GM21515 (cell line): ENCODE measurements at regions not wholly inside any gene's neighbourhood (a gene's known extent, or its start where the extent isn't known, plus 50 kb on each side); places are given as distances from the start of the nearest gene placed in this dataset.
"Not testable (repeated sequence)": the region's sequence is repeated elsewhere in the genome, so short reads cannot be mapped to it uniquely, and the experiment has no call there.

Source experiments
- ATAC-seq: cut with Tn5 transposase; IDR thresholded peaks from one replicate; pipeline ENCODE4 v1.9.1; 2021; ENCODE audit not compliant: unreplicated experiment

GRCh38 chr11:100528872-100529416, 158.1 kb upstream of the ARHGAP42 start:
- ATAC-seq, result no peak

- not testable (repeated sequence) for ATAC-seq
These were observed 155.8 kb upstream of the ARHGAP42 start for GRCh38 chr11:100531290-100531689.

- ATAC-seq, result no peak
These were observed 150.1 kb upstream of the ARHGAP42 start for GRCh38 chr11:100536979-100537378.

- no peak for ATAC-seq
These were observed 143.7 kb upstream of the ARHGAP42 start for GRCh38 chr11:100543386-100543785.

- ATAC-seq, result no peak
These were observed 141.5 kb upstream of the ARHGAP42 start for GRCh38 chr11:100545556-100545955.

- ATAC-seq, result no peak
These were observed 141.1 kb upstream of the ARHGAP42 start for GRCh38 chr11:100545970-100546369.

- no peak for ATAC-seq
These were observed 140.4 kb upstream of the ARHGAP42 start for GRCh38 chr11:100546714-100547113.

GRCh38 chr11:100550298-100550697, 136.8 kb upstream of the ARHGAP42 start:
- no peak for ATAC-seq

GRCh38 chr11:100550912-100551632, 136.0 kb upstream of the ARHGAP42 start:
- ATAC-seq, result no peak

- ATAC-seq, result no peak
These were observed 131.2 kb upstream of the ARHGAP42 start for GRCh38 chr11:100555931-100556330.

GRCh38 chr11:100556781-100557180, 130.3 kb upstream of the ARHGAP42 start:
- ATAC-seq, result no peak

GRCh38 chr11:100557830-100558611, 129.1 kb upstream of the ARHGAP42 start:
- no peak for ATAC-seq

- no peak for ATAC-seq
These were observed 126.5 kb upstream of the ARHGAP42 start for GRCh38 chr11:100560606-100561005.

GRCh38 chr11:100561323-100561722, 125.8 kb upstream of the ARHGAP42 start:
- ATAC-seq, result no peak

- no peak for ATAC-seq
These were observed 125.0 kb upstream of the ARHGAP42 start for GRCh38 chr11:100562128-100562527.

GRCh38 chr11:100563541-100564280, 123.4 kb upstream of the ARHGAP42 start:
- ATAC-seq, result no peak

- no peak for ATAC-seq
These were observed 113.1 kb upstream of the ARHGAP42 start for GRCh38 chr11:100573911-100574513.

- ATAC-seq, result no peak
These were observed 112.0 kb upstream of the ARHGAP42 start for GRCh38 chr11:100574894-100575769.

GRCh38 chr11:100575860-100576717, 111.0 kb upstream of the ARHGAP42 start:
- peak; percentile 82 for ATAC-seq
